ENCODE measurements at regions not wholly inside any gene's neighbourhood (a gene's known extent, or its start where the extent isn't known, plus 50 kb on each side); places are given as distances from the start of the nearest gene placed in this dataset.

DNA sequence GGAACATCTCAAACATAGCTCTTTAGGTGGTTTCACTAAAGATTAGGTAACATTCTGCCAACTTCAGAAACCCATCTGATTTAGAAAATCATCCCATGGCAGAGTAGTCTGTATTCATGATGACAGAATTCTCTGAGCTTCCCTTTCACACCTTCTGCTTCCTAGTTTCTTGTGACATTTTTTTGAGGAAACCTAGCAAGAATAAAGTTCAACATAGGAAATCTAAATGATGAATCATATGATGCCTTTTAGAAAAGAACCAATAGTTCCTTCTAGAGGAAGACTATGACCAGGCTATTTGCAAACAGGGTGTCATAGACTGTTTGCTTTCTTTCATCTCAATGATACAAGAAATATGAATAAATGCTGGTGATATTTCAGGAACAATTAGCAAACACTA, 49.8 kb upstream of the CAMK2D start:
- no peak overlapping the region for H3K23ac ChIP-seq (ENCODE audit: insufficient read length)
- H2BK120ac ChIP-seq (replicated peaks; ENCODE audit: low read depth, low read length) = no peak overlapping the region
- no peaks in the 10 kb centered on the region for H3K27me3 ChIP-seq (replicated peaks in 1 of 4; ENCODE audit: control insufficient read depth in 3 of 4, extremely low read depth in 1 of 4, insufficient read depth in 3 of 4, low read length in 3 of 4)
- no peak for FAIRE-seq
- H2AK5ac ChIP-seq (ENCODE audit: low read depth, low read length) = no peak overlapping the region
- H3K27ac ChIP-seq (ENCODE audit: low read depth, low read length) = no peak overlapping the region
- H3K56ac ChIP-seq (replicated peaks; ENCODE audit: insufficient read length, low read depth, low read length) = no peak overlapping the region
- H3K79me2 ChIP-seq (ENCODE audit: control insufficient read depth in 1 of 2, insufficient read depth in 2 of 2, low read length in 2 of 2) = no peaks in the 10 kb centered on the region
- H3K4me2 ChIP-seq (ENCODE audit: insufficient read depth in 1 of 2, low read depth in 2 of 2, low read length in 2 of 2) = no peak overlapping the region
- no peak overlapping the region for H3K14ac ChIP-seq (ENCODE audit: insufficient read length)
- H4K20me1 ChIP-seq (replicated peaks in 1 of 2; ENCODE audit: control insufficient read depth in 1 of 2, insufficient read depth in 2 of 2, low read length in 2 of 2) = no peaks in the 10 kb centered on the region
- H2BK15ac ChIP-seq (ENCODE audit: low read length) = no peak overlapping the region
- no peaks in the 10 kb centered on the region for H3K4me1 ChIP-seq (replicated peaks in 1 of 4; ENCODE audit: control insufficient read depth in 3 of 4, insufficient read depth in 4 of 4, low read length in 3 of 4)
- H3K9ac ChIP-seq (replicated peaks in 1 of 4; ENCODE audit: extremely low read depth in 1 of 4, low read depth in 3 of 4, low read length in 3 of 4) = no peak overlapping the region
- POLR2A ChIA-PET (ENCODE audit: partially characterized antibody) = no interaction called here
- H4K8ac ChIP-seq (ENCODE audit: extremely low read depth, insufficient read depth, low read length) = no peak overlapping the region
- no peak overlapping the region for H2BK12ac ChIP-seq (ENCODE audit: low read depth, low read length)
- H2BK5ac ChIP-seq (ENCODE audit: low read depth, low read length) = no peak overlapping the region
- H2AFZ ChIP-seq (ENCODE audit: low read length) = no peak overlapping the region
- CTCF ChIA-PET (ENCODE audit: partially characterized antibody) = no interaction called here
- H3K79me1 ChIP-seq (ENCODE audit: low read depth, low read length) = no peaks in the 10 kb centered on the region
- no peak overlapping the region for H3K4me3 ChIP-seq (ENCODE audit: extremely low read depth in 1 of 4, insufficient read depth in 2 of 4, low read depth in 3 of 4, low read length in 4 of 4)
- no peak overlapping the region for H2BK20ac ChIP-seq (ENCODE audit: low read length)
- no peaks in the 10 kb centered on the region for H3K36me3 ChIP-seq (ENCODE audit: control insufficient read depth in 2 of 4, insufficient read depth in 4 of 4, low read length in 3 of 4)
- H3K23me2 ChIP-seq (ENCODE audit: low read depth, low read length) = peaks cover 1% of the 10 kb centered on the region; the same call in 1 of the 2 replicates
- no peak overlapping the region for H4K5ac ChIP-seq (ENCODE audit: insufficient read length, low read depth, low read length)
- H3K9me3 ChIP-seq (ENCODE audit: insufficient read depth in 2 of 2, low read depth in 1 of 2, low read length in 1 of 2) = no peaks in the 10 kb centered on the region
- H4K91ac ChIP-seq (replicated peaks; ENCODE audit: insufficient read length, low read length) = no peak overlapping the region
- DNase-seq (ENCODE audit: low read depth in 1 of 2, low spot score in 2 of 2) = no peak
- no peak overlapping the region for H3K4ac ChIP-seq (replicated peaks; ENCODE audit: insufficient read length, low read depth, low read length)
- H3K18ac ChIP-seq (ENCODE audit: extremely low read depth, low read length) = no peak overlapping the region
- TF ChIP-seq, protein P1, sequence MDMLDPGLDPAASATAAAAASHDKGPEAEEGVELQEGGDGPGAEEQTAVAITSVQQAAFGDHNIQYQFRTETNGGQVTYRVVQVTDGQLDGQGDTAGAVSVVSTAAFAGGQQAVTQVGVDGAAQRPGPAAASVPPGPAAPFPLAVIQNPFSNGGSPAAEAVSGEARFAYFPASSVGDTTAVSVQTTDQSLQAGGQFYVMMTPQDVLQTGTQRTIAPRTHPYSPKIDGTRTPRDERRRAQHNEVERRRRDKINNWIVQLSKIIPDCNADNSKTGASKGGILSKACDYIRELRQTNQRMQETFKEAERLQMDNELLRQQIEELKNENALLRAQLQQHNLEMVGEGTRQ (IDR thresholded peaks at IDR 0.05; ENCODE audit: low read length) = no peak
- TF ChIP-seq BACH1 (IDR thresholded peaks at IDR 0.05; ENCODE audit: low read length) = no peak
- TF ChIP-seq RFX5 (IDR thresholded peaks at IDR 0.05; ENCODE audit: borderline replicate concordance, low read depth, low read length) = no peak
- TF ChIP-seq POLR2A (IDR thresholded peaks at IDR 0.05; ENCODE audit: control extremely low read depth in 1 of 2, low read depth in 2 of 2, low read length in 2 of 2) = no peak
- no peak for TF ChIP-seq NRF1 (IDR thresholded peaks at IDR 0.05; ENCODE audit: low read depth, low read length)
- TF ChIP-seq SAP30 (IDR thresholded peaks at IDR 0.05; ENCODE audit: insufficient read depth, insufficient replicate concordance, low read length) = no peak
- no peak for TF ChIP-seq SIRT6 (IDR thresholded peaks at IDR 0.05; ENCODE audit: low read length)
- no peak for TF ChIP-seq TAF7 (optimal IDR thresholded peaks at IDR 0.05; ENCODE audit: borderline replicate concordance, low read depth, low read length)
- no peak for TF ChIP-seq KDM1A (IDR thresholded peaks at IDR 0.05; ENCODE audit: borderline replicate concordance, low read length)
- no peak for TF ChIP-seq MAFK (IDR thresholded peaks at IDR 0.05; ENCODE audit: low read depth, low read length)
- no peak for TF ChIP-seq KDM5A (IDR thresholded peaks at IDR 0.05; ENCODE audit: low read length)
- TF ChIP-seq SRF (IDR thresholded peaks at IDR 0.05; ENCODE audit: low read depth, low read length) = no peak
- TF ChIP-seq KDM4A (IDR thresholded peaks at IDR 0.05; ENCODE audit: low read depth, low read length, severe bottlenecking) = no peak
- TF ChIP-seq SP4 (IDR thresholded peaks at IDR 0.05; ENCODE audit: low read length) = no peak
- TF ChIP-seq POLR2AphosphoS5 (IDR thresholded peaks at IDR 0.05; ENCODE audit: low read depth, low read length) = no peak
- TF ChIP-seq EZH2 (IDR thresholded peaks at IDR 0.05; ENCODE audit: low read depth, low read length, severe bottlenecking) = no peak
- TF ChIP-seq ASH2L (IDR thresholded peaks at IDR 0.05; ENCODE audit: low read length) = no peak

Measured in H1 (cell line).